Activated naive CD8-positive, alpha-beta T cell treated with anti-CD3 and anti-CD28 coated beads for 36 hours (primary cell): ENCODE measurements at regions not wholly inside any gene's neighbourhood (a gene's known extent, or its start where the extent isn't known, plus 50 kb on each side); places are given as distances from the start of the nearest gene placed in this dataset.
A peak's percentile ranks its signal among the peaks of the same experiment; 100 is the strongest.

Experiments used
- DNase-seq: peaks from one replicate; pipeline ENCODE4 v3.0.0; 2021
- H3K27ac Mint-ChIP-seq: one replicate; pipeline ENCODE4 v1.8.0; 2022; ENCODE audit warnings: mild to moderate bottlenecking, moderate library complexity, mixed read lengths
- H3K27me3 Mint-ChIP-seq: one replicate; pipeline ENCODE4 v1.8.0; 2022; ENCODE audit warnings: mild to moderate bottlenecking, mixed read lengths
- H3K36me3 Mint-ChIP-seq: one replicate; pipeline ENCODE4 v1.8.0; 2021; ENCODE audit warnings: mild to moderate bottlenecking, mixed read lengths
- H3K4me1 Mint-ChIP-seq: one replicate; pipeline ENCODE4 v1.8.0; 2021; ENCODE audit warnings: mixed read lengths
- H3K4me3 Mint-ChIP-seq: one replicate; pipeline ENCODE4 v1.8.0; 2022; ENCODE audit warnings: mild to moderate bottlenecking, moderate library complexity, mixed read lengths
- H3K9me3 Mint-ChIP-seq: one replicate; pipeline ENCODE4 v1.8.0; 2022; ENCODE audit warnings: mixed read lengths

DNA sequence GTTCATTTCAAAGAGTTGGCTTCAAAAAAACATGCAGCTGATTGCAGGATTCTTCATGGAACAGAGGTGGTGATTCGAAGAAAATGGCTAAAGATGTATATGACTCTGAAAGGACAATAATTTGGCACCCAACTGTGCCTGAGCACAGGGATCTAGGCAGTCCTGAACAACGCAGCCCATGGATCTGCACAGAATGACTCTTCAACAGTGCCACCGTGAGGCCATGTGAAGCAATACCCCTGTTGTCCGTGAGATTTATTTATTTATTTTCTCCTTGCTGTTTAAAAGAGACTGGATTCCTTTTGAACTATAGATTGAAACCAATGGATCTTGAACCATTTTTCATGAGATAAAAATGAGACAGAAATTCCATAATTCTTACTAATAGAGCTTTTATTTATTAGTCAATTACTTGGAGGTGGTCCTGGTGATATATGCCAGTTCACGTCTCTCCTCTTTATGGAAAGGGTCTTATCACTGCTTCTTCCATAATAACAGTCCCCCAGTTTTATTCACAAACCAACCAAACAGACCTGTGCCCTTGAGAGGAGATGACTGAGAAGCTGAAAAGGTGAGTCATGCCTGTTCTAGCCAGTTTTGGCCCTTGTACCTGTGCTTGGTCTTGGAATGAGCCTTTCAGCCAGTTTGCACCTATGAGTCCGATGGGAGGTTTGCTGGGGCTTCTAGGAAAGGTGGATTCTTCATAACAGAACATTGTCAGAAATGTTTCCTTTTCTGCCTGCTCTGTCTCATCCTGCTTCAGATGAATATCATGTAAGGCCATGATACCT lies 1598.3 kb downstream of the AACS start:
- H3K4me3 Mint-ChIP-seq, result no peak overlapping the region
- H3K4me1 Mint-ChIP-seq, result no peaks in the 10 kb centered on the region
- H3K9me3 Mint-ChIP-seq, result peaks cover 8% of the 10 kb centered on the region
- no peak overlapping the region for H3K27ac Mint-ChIP-seq
- H3K27me3 Mint-ChIP-seq, result no peaks in the 10 kb centered on the region
- H3K36me3 Mint-ChIP-seq, result no peaks in the 10 kb centered on the region
- peak; percentile 6 for DNase-seq

- Mint-ChIP-seq H3K9me3 (peaks cover 5% of the 10 kb centered on the region), H3K4me3 (no peak overlapping the region), H3K27me3 (no peaks in the 10 kb centered on the region), H3K27ac (no peak overlapping the region), H3K36me3 (no peaks in the 10 kb centered on the region), H3K4me1 (no peaks in the 10 kb centered on the region)
- DNase-seq, result no peak
These were observed 1599.6 kb upstream of the TMEM132C start for GRCh38 chr12:126667339-126667738.

DNA sequence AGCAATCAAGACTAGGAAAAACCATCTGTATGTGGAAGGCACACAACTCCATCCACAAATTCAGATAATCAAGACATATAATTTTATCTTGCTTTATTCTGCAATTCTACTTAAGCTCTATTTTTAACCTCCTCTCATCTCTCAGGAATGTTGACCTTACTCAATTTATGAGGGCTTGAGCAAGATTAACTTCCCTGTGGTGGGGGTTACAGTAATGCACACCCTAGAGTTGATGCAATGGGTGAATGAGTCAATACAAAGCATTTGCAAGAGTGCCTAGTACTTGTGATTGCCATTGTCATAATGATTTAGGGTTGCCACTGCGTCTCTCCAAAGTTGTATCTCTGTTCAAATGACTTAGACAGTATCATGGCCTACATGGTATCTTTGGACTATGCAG lies 1598.4 kb upstream of the TMEM132C start:
- no peaks in the 10 kb centered on the region for H3K36me3 Mint-ChIP-seq
- no peak overlapping the region for H3K27ac Mint-ChIP-seq
- DNase-seq, result no peak
- H3K27me3 Mint-ChIP-seq, result no peaks in the 10 kb centered on the region
- no peak overlapping the region for H3K4me3 Mint-ChIP-seq
- no peaks in the 10 kb centered on the region for H3K4me1 Mint-ChIP-seq
- peaks cover 5% of the 10 kb centered on the region for H3K9me3 Mint-ChIP-seq

DNA sequence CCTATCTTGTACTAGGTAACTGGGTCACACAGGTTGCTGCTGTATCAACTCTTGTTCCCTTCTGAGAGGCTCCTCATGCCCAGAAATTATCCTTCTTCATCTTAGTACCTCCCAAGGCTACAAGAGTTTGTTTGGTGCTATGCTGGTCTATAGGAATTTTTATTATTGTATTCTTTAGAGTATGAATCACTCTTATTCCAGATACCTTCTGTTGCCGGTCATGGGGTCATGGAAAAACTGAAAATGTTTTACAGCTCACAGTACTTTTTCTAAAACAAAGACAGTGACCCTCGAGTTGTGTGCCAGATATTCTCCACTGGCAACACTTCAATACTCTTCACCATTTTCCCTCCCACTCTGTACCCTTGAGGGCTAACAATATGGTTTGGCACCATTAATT lies 1598.0 kb upstream of the TMEM132C start:
- no peaks in the 10 kb centered on the region for H3K4me1 Mint-ChIP-seq
- H3K36me3 Mint-ChIP-seq, result no peaks in the 10 kb centered on the region
- peaks cover 5% of the 10 kb centered on the region for H3K9me3 Mint-ChIP-seq
- DNase-seq, result no peak
- H3K4me3 Mint-ChIP-seq, result no peak overlapping the region
- no peak overlapping the region for H3K27ac Mint-ChIP-seq
- H3K27me3 Mint-ChIP-seq, result no peaks in the 10 kb centered on the region

DNA sequence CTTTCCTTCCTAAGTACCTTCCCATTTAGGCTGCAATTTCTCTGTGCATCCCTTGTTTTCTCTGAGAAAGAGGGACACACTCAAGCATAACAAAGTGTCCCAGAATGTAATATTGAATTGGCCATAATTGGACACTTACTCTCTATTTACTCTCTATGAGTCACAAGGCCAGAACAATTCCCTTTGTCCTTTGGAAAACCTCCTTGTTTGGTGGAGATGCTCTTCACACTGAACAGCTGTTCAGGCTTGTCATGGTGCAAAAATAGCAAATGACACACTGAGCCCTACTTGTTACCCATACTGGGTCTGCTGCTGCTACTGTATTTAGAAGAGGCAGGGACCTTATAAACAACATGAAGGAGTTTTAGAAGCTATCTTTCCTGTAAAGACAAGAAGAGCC lies 1590.5 kb upstream of the TMEM132C start:
- Mint-ChIP-seq H3K27me3 (no peaks in the 10 kb centered on the region), H3K27ac (no peak overlapping the region), H3K4me3 (no peak overlapping the region)

GRCh38 chr12:126681676-126682075 lies 1585.3 kb upstream of the TMEM132C start:
- peaks cover 3% of the 10 kb centered on the region for H3K9me3 Mint-ChIP-seq
- DNase-seq, result no peak
- no peaks in the 10 kb centered on the region for H3K27me3 Mint-ChIP-seq
- H3K36me3 Mint-ChIP-seq, result no peaks in the 10 kb centered on the region
- H3K4me3 Mint-ChIP-seq, result no peak overlapping the region
- no peaks in the 10 kb centered on the region for H3K4me1 Mint-ChIP-seq
- H3K27ac Mint-ChIP-seq, result no peak overlapping the region

More for the DNA sequence above, 1590.5 kb upstream of the TMEM132C start:
- DNase-seq, result no peak
- Mint-ChIP-seq H3K9me3 (peaks cover 4% of the 10 kb centered on the region), H3K36me3 (no peaks in the 10 kb centered on the region), H3K4me1 (no peaks in the 10 kb centered on the region)

DNA sequence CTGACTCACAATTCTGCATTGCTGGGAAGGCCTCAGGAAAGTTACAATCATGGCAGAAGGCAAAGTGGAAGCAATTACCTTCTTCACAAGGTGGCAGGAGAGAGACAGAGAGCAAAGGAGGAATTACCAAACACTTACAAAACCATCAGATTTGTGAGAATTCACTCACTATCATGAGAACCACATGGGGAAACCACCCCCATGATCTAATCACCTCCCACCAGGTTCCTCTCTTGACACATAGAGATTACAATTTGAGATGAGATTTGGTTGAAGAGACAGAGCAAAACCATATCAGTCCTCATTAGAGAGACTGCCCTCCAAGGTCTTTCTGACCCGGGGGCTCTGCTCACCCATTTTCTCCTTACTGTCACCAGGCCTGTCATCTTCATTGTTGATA lies 1582.3 kb upstream of the TMEM132C start:
- H3K4me1 Mint-ChIP-seq, result no peaks in the 10 kb centered on the region
- no peak overlapping the region for H3K27ac Mint-ChIP-seq
- H3K27me3 Mint-ChIP-seq, result no peaks in the 10 kb centered on the region
- no peak for DNase-seq
- H3K4me3 Mint-ChIP-seq, result no peak overlapping the region
- H3K36me3 Mint-ChIP-seq, result no peaks in the 10 kb centered on the region
- H3K9me3 Mint-ChIP-seq, result peaks cover 5% of the 10 kb centered on the region

DNA sequence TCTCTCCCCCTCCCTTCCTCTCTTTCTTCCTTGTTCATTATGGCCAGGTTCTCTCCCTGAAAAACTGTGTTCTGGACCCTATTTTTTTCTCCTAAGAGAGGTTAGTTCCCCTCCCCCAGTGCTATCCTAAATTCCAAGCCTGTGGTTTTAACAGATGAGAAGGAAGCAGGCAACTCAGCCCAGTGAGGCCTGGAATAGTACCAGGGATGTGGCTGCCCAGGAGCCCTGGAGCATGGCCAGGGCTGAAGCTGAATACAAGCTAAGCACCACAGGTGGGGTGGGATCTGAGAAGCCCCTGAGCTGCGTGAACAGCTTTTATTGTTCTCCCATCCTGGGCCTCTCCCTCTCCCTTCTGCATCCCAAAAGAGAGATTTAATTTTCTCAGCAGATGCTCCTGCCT lies 1581.3 kb upstream of the TMEM132C start:
- Mint-ChIP-seq H3K4me1 (no peaks in the 10 kb centered on the region), H3K36me3 (no peaks in the 10 kb centered on the region), H3K9me3 (peaks cover 5% of the 10 kb centered on the region), H3K4me3 (no peak overlapping the region), H3K27me3 (no peaks in the 10 kb centered on the region), H3K27ac (no peak overlapping the region)
- DNase-seq, result no peak

- Mint-ChIP-seq H3K36me3 (no peaks in the 10 kb centered on the region), H3K4me1 (no peaks in the 10 kb centered on the region), H3K27ac (no peak overlapping the region), H3K9me3 (peaks cover 4% of the 10 kb centered on the region), H3K27me3 (no peaks in the 10 kb centered on the region), H3K4me3 (no peak overlapping the region)
- no peak for DNase-seq
These were observed 1578.4 kb upstream of the TMEM132C start for GRCh38 chr12:126688556-126688955.

DNA sequence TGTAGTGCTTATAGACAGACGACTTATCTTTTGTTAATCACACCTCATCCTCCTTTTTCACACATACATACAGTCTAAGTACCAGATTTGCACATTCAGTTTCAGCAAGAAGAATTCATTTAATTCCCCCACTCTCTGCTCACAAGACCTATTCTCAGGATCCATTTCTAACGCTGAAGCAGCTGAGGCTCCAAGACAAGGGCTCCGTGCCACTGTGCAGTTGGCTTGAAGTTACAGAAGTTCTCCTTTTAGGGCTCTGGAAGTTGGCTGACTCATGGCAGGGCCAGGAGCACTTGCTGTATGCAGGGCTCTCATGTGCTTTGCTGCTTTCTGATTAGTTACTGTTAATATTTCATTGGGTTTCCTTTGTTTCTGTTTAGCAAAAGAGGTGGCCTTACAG lies 1566.9 kb upstream of the TMEM132C start:
- no peaks in the 10 kb centered on the region for H3K27me3 Mint-ChIP-seq
- no peak overlapping the region for H3K27ac Mint-ChIP-seq
- DNase-seq, result no peak
- no peak overlapping the region for H3K4me3 Mint-ChIP-seq
- H3K4me1 Mint-ChIP-seq, result no peaks in the 10 kb centered on the region
- no peaks in the 10 kb centered on the region for H3K36me3 Mint-ChIP-seq
- no peaks in the 10 kb centered on the region for H3K9me3 Mint-ChIP-seq

GRCh38 chr12:126704609-126705008 lies 1562.4 kb upstream of the TMEM132C start:
- no peak overlapping the region for H3K4me3 Mint-ChIP-seq
- no peaks in the 10 kb centered on the region for H3K36me3 Mint-ChIP-seq
- DNase-seq, result no peak
- H3K9me3 Mint-ChIP-seq, result no peaks in the 10 kb centered on the region
- H3K27me3 Mint-ChIP-seq, result peaks cover 5% of the 10 kb centered on the region
- no peak overlapping the region for H3K27ac Mint-ChIP-seq
- H3K4me1 Mint-ChIP-seq, result no peaks in the 10 kb centered on the region

DNA sequence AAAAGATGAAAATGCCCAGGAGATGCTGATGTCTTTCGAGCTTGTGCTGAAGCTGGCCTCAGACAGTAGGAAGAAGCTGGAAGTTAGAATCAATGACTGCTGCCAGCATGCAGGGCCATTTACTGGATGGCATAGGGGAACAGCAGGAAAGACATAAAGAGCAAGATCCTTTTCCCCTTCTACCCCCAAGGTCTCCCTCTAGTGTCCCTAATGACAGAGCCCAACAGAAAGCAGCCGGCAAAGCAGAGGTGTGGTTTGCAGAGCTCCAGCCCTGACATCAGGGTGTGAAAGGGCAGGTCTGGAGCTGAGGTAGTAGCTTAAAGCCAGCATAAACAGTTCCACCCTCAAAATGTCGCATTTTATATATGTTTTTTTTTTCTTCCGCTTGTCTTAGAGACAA lies 1560.7 kb upstream of the TMEM132C start:
- Mint-ChIP-seq H3K27ac (no peak overlapping the region), H3K9me3 (no peaks in the 10 kb centered on the region), H3K27me3 (peaks cover 5% of the 10 kb centered on the region)

GRCh38 chr12:126708492-126708896 lies 1558.5 kb upstream of the TMEM132C start:
- peaks cover 5% of the 10 kb centered on the region for H3K27me3 Mint-ChIP-seq
- no peak overlapping the region for H3K4me3 Mint-ChIP-seq
- H3K9me3 Mint-ChIP-seq, result no peaks in the 10 kb centered on the region
- no peak for DNase-seq
- H3K4me1 Mint-ChIP-seq, result no peaks in the 10 kb centered on the region
- no peak overlapping the region for H3K27ac Mint-ChIP-seq
- H3K36me3 Mint-ChIP-seq, result no peaks in the 10 kb centered on the region

More for the DNA sequence above, 1560.7 kb upstream of the TMEM132C start:
- no peak for DNase-seq
- H3K36me3 Mint-ChIP-seq, result no peaks in the 10 kb centered on the region
- no peak overlapping the region for H3K4me3 Mint-ChIP-seq
- H3K4me1 Mint-ChIP-seq, result no peaks in the 10 kb centered on the region

- Mint-ChIP-seq H3K4me3 (no peak overlapping the region), H3K27me3 (peaks cover 1% of the 10 kb centered on the region), H3K36me3 (no peaks in the 10 kb centered on the region), H3K27ac (no peak overlapping the region), H3K9me3 (peaks cover 3% of the 10 kb centered on the region), H3K4me1 (no peaks in the 10 kb centered on the region)
- DNase-seq, result no peak
These were observed 1548.6 kb upstream of the TMEM132C start for GRCh38 chr12:126718365-126718764.

DNA sequence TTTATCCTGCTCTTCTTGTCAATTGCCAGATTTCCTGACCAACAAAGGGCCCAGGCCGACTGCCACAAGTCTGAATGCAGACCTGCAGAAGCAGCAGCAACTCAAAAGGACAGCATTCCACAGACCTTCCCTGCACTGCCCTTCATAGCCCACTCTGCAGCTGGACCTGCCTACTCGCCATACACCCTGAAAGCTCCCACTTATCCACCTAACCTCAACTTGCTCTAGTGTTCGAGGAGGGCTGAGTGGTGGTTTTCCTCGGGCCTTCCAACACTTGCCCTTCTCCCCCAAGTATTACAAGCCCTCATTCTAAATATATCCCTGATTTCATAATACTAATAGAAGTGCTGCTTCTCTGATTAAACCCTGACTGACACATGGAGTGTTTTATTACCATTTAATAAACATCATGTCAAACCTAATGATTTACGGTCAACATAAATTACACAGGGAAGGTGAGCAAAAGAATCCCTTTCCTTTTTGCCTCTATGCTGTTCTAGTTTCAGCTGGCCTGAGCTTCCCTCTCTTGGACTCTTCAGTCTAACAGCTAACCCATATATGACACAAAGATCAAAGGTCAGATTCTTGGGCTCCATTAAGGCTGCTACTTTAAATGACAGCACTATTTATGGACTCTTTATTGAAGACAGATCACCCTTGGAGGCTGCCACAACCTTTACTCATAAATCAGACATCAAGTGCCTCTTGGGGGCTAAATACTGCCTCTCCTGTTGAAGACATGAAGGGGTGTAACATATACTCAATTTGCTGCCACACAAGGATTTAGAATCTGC lies 1546.9 kb upstream of the TMEM132C start:
- Mint-ChIP-seq H3K27me3 (peaks cover 15% of the 10 kb centered on the region), H3K36me3 (no peaks in the 10 kb centered on the region), H3K9me3 (peaks cover 3% of the 10 kb centered on the region), H3K4me1 (no peaks in the 10 kb centered on the region), H3K27ac (no peak overlapping the region), H3K4me3 (no peak overlapping the region)
- DNase-seq, result no peak
